OCI-LY1 (cell line): ENCODE measurements at regions not wholly inside any gene's neighbourhood (a gene's known extent, or its start where the extent isn't known, plus 50 kb on each side); places are given as distances from the start of the nearest gene placed in this dataset.

Experiments used
- H2AFZ ChIP-seq: fragments of 200-600 bp; sonication (generic), shearing (Covaris generic); 2 replicates; pipeline ENCODE4 v1.6.0; 2014; ENCODE audit warnings: antibody characterized with exemption, mild to moderate bottlenecking, low read length
- H3F3A ChIP-seq: fragments of 200-600 bp; sonication (generic), shearing (Covaris generic); 2 replicates; pipeline ENCODE4 v1.6.0; 2014; ENCODE audit warnings: mild to moderate bottlenecking, antibody characterized with exemption, low read length, moderate library complexity; ENCODE audit not compliant: insufficient read depth
- H3K27ac ChIP-seq: fragments of 200-600 bp; sonication (generic); 2 replicates; pipeline ENCODE4 v1.5.1; 2014; ENCODE audit warnings: low read length, mixed run types, mild to moderate bottlenecking, low read depth; ENCODE audit not compliant: poor library complexity, severe bottlenecking
- H3K27me3 ChIP-seq: fragments of 200-600 bp; sonication (generic); 2 replicates; pipeline ENCODE4 v1.6.0; 2014; ENCODE audit warnings: antibody characterized with exemption, mild to moderate bottlenecking, low read length, moderate library complexity; ENCODE audit not compliant: insufficient read depth
- H3K36me3 ChIP-seq: fragments of 200-600 bp; sonication (generic); 2 replicates; pipeline ENCODE4 v1.6.1; 2014; ENCODE audit warnings: mild to moderate bottlenecking, antibody characterized with exemption, low read length, moderate library complexity, mixed read lengths; ENCODE audit not compliant: insufficient read depth
- H3K4me1 ChIP-seq: fragments of 200-600 bp; sonication (generic); 2 replicates; pipeline ENCODE4 v1.5.1; 2014; ENCODE audit warnings: mild to moderate bottlenecking, low read length, moderate library complexity; ENCODE audit not compliant: insufficient read depth, severe bottlenecking
- H3K4me2 ChIP-seq: fragments of 200-600 bp; sonication (generic), shearing (Covaris generic); 2 replicates; pipeline ENCODE4 v1.6.1; 2014; ENCODE audit warnings: low read length
- H3K4me3 ChIP-seq: fragments of 200-600 bp; sonication (generic); 2 replicates; pipeline ENCODE4 v1.5.1; 2014; ENCODE audit warnings: low read length, low read depth, mild to moderate bottlenecking, mixed read lengths; ENCODE audit not compliant: poor library complexity, severe bottlenecking
- H3K79me2 ChIP-seq: fragments of 200-600 bp; shearing (Covaris generic); 2 replicates; pipeline ENCODE4 v1.6.1; 2016; ENCODE audit warnings: mixed run types, low read length, mixed read lengths; ENCODE audit not compliant: insufficient read depth
- H3K9ac ChIP-seq: fragments of 200-600 bp; sonication (generic), shearing (Covaris generic); 2 replicates; pipeline ENCODE4 v1.6.1; 2014; ENCODE audit warnings: mild to moderate bottlenecking, low read length, mixed read lengths
- H3K9me2 ChIP-seq: fragments of 200-600 bp; sonication (generic), shearing (Covaris generic); 2 replicates; pipeline ENCODE4 v1.6.1; 2014; ENCODE audit warnings: low read depth, mild to moderate bottlenecking, low read length, mixed read lengths
- H3K9me3 ChIP-seq: fragments of 200-600 bp; shearing (Covaris generic); 2 replicates; pipeline ENCODE4 v1.6.1; 2014; ENCODE audit warnings: low read length, mixed read lengths
- H4K20me1 ChIP-seq: fragments of 200-600 bp; sonication (generic), shearing (Covaris generic); 2 replicates; pipeline ENCODE4 v1.6.0; 2016; ENCODE audit warnings: mild to moderate bottlenecking, low read length; ENCODE audit not compliant: insufficient read depth
- EZH2 ChIP-seq: fragments of 200-600 bp; sonication (generic), shearing (Covaris generic); IDR thresholded peaks from 2 replicates; pipeline ENCODE4 v1.8.0; 2017; ENCODE audit warnings: borderline replicate concordance, mixed run types, mild to moderate bottlenecking, antibody characterized with exemption, low read length, moderate library complexity, mixed read lengths
- TF ChIP-seq, protein P1 (sequence below): fragments of 200-600 bp; sonication (generic), shearing (Covaris generic); IDR thresholded peaks from 2 replicates; pipeline ENCODE4 v1.5.1; 2017; ENCODE audit warnings: mild to moderate bottlenecking, antibody characterized with exemption, low read length, moderate library complexity, mixed read lengths

DNA sequence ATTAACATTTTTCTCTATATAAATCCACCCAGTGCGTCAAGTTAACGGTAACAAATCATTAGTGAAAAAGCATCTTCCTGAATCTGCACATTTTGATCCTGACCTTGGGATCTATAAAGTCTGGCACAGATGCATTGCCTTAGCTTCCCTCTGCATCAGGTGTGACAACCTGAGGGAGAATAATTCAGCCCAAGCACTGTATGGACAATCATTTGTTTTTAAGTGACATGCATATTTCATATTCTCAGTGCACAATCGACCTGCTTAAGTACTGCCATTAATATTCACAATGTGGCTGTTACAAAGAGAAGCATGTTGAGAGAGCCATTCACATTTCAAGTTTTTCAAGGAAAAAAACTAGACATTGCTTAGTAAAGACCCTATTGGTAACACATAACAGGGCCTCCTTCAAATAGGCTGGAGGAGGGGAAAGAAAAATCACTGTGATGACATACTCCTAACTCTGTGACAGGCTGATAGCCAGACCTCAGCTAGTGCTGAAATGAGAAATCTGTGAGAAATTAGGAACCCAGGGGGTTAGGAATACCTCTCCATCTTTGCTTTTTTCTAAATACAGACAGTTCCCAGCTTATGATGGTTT lies 505.3 kb upstream of the CDH5 start:
- H3K27ac ChIP-seq: no peak overlapping the region
- H2AFZ ChIP-seq: no peak overlapping the region
- no peaks in the 10 kb centered on the region for H3K27me3 ChIP-seq
- H3K4me1 ChIP-seq: no peaks in the 10 kb centered on the region
- no peaks in the 10 kb centered on the region for H4K20me1 ChIP-seq
- no peaks in the 10 kb centered on the region for H3K9me2 ChIP-seq
- H3K9ac ChIP-seq: no peak overlapping the region
- no peaks in the 10 kb centered on the region for H3K36me3 ChIP-seq
- no peaks in the 10 kb centered on the region for H3F3A ChIP-seq
- H3K4me2 ChIP-seq: no peak overlapping the region
- no peak overlapping the region for H3K4me3 ChIP-seq
- H3K9me3 ChIP-seq: no peaks in the 10 kb centered on the region; the same call in 1 of the 2 replicates
- no peaks in the 10 kb centered on the region for H3K79me2 ChIP-seq
- TF ChIP-seq, protein P1, sequence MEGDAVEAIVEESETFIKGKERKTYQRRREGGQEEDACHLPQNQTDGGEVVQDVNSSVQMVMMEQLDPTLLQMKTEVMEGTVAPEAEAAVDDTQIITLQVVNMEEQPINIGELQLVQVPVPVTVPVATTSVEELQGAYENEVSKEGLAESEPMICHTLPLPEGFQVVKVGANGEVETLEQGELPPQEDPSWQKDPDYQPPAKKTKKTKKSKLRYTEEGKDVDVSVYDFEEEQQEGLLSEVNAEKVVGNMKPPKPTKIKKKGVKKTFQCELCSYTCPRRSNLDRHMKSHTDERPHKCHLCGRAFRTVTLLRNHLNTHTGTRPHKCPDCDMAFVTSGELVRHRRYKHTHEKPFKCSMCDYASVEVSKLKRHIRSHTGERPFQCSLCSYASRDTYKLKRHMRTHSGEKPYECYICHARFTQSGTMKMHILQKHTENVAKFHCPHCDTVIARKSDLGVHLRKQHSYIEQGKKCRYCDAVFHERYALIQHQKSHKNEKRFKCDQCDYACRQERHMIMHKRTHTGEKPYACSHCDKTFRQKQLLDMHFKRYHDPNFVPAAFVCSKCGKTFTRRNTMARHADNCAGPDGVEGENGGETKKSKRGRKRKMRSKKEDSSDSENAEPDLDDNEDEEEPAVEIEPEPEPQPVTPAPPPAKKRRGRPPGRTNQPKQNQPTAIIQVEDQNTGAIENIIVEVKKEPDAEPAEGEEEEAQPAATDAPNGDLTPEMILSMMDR: no peak
- no peak for TF ChIP-seq EZH2

DNA sequence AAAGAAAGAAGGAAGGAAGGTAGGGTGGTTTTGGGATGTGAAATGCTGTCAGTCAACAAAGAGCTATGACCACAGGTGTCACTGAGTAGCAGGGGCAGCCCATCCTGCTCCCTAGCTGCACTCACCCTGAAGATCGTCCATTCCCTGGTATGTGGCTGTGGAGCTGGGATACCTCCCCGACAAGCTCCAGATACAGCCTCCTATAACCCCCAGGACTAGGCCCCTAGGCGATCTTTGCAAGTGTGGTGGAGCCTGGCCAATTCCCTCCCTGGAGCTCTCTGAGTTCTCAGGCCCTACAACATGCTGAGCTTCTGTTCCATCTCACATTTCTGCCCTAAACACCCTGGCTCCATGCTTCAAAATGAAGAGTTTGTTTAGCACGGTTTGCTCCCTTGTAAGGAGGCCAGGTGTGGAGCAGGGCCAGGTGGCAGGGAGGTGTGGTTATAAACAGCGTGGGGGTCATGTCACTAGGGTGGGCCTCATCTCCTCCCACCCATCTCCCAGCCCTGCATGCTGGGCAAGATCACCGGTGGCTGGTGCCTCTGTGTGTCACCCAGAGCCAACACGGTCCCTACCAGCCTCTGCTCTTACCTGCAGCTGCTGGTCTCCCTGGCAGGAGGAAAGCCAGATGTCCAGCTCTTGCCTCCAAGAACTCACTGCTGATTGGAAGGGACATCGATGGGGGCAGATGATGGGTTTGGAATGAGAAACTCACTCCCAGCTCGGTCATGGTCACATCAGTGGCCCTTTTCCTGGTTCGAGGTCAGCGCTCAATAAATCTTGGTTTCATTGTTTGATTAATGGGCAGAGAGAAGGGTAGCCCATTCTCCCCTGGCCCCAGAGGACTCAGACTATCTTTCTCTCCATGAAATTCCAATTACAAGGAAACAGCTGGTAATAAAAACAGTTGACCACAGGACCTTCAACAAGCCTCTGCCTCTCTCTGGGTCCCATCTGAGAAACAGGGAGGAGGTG lies 511.0 kb upstream of the CDH5 start:
- Histone ChIP-seq H3K9ac (no peak overlapping the region), H3K27ac (no peak overlapping the region), H2AFZ (no peak overlapping the region), H3K9me2 (no peaks in the 10 kb centered on the region), H3K4me2 (no peak overlapping the region), H3K4me1 (no peaks in the 10 kb centered on the region), H3K36me3 (no peaks in the 10 kb centered on the region), H3K4me3 (no peak overlapping the region), H3K27me3 (no peaks in the 10 kb centered on the region), H3F3A (no peaks in the 10 kb centered on the region), H3K79me2 (no peaks in the 10 kb centered on the region), H4K20me1 (no peaks in the 10 kb centered on the region), H3K9me3 (no peaks in the 10 kb centered on the region)
- TF ChIP-seq, protein P1: no peak
- TF ChIP-seq EZH2: no peak

DNA sequence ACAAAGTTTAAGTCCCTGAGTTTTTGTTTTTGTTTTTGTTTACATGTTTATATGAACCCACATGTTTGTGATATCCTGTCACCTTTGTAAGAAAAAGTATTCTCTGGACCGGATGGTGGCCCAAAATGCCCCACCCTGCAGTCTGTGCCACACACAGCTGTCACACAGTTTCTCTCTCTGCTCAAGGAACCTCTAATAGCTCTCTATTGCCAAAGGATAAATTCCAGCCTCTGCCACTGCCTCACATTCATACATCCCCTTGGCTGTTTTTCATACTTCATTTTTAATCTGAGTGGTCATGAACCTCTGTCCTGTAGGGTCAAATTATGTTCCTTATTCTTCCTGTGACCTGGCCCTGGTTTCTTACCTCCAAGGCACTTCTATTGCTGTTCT lies 520.3 kb upstream of the CDH5 start:
- H3K36me3 ChIP-seq: no peaks in the 10 kb centered on the region
- H3K79me2 ChIP-seq: no peaks in the 10 kb centered on the region

More for the DNA sequence above, 520.3 kb upstream of the CDH5 start:
- Histone ChIP-seq H4K20me1 (no peaks in the 10 kb centered on the region), H3K4me3 (no peak overlapping the region), H3F3A (no peaks in the 10 kb centered on the region), H3K9me2 (no peaks in the 10 kb centered on the region), H3K27ac (no peak overlapping the region), H3K27me3 (no peaks in the 10 kb centered on the region), H3K4me2 (no peak overlapping the region), H3K9ac (no peak overlapping the region), H2AFZ (no peak overlapping the region), H3K9me3 (no peaks in the 10 kb centered on the region), H3K4me1 (no peaks in the 10 kb centered on the region)
- no peak for TF ChIP-seq EZH2
- TF ChIP-seq, protein P1: no peak
